H1 (cell line): ENCODE measurements at regions not wholly inside any gene's neighbourhood (a gene's known extent, or its start where the extent isn't known, plus 50 kb on each side); places are given as distances from the start of the nearest gene placed in this dataset.
"Not testable (repeated sequence)": the region's sequence is repeated elsewhere in the genome, so short reads cannot be mapped to it uniquely, and the experiment has no call there.

Source experiments
- GABPA ChIP-seq: IDR thresholded peaks from 2 replicates; pipeline ENCODE4 v1.6.1; 2011; ENCODE audit warnings: mild to moderate bottlenecking, low read length, moderate library complexity, borderline replicate concordance; ENCODE audit not compliant: insufficient read depth
- KDM5A ChIP-seq: fragments of 200-600 bp; IDR thresholded peaks from 2 replicates; pipeline ENCODE4 v1.7.1; 2012; ENCODE audit warnings: mild to moderate bottlenecking, low read length, inconsistent platforms, mixed read lengths
- MAX ChIP-seq: IDR thresholded peaks from 2 replicates; pipeline ENCODE4 v1.6.1; 2012; ENCODE audit warnings: inconsistent platforms
- PHF8 ChIP-seq: fragments of 200-600 bp; sonication (generic); conservative IDR thresholded peaks from 2 replicates; pipeline ENCODE4 v1.7.1; 2012; ENCODE audit warnings: low read depth, mild to moderate bottlenecking, inconsistent platforms, low read length, moderate library complexity
- POLR2A ChIP-seq, 2 experiments: IDR thresholded peaks; 1 replicate in 1 of 2; 2 replicates in 1 of 2; pipeline ENCODE4 v1.6.1; 2011; ENCODE audit warnings: low read depth in 2 of 2, low read length in 2 of 2, mild to moderate bottlenecking in 2 of 2; ENCODE audit errors: control extremely low read depth in 1 of 2
- POLR2AphosphoS5 ChIP-seq: IDR thresholded peaks from 2 replicates; pipeline ENCODE4 v1.6.1; 2011; ENCODE audit warnings: low read depth, low read length
- SIN3A ChIP-seq, 2 experiments: IDR thresholded peaks in 1 of 2; conservative IDR thresholded peaks in 1 of 2; 2 replicates each; pipeline ENCODE4 v1.6.1; 2011 to 2012; ENCODE audit warnings: low read length in 2 of 2, improper control_type of control experiment in 1 of 2, low read depth in 1 of 2, mild to moderate bottlenecking in 1 of 2
- SIX5 ChIP-seq: IDR thresholded peaks from 2 replicates; pipeline ENCODE4 v1.6.1; 2011; ENCODE audit warnings: mild to moderate bottlenecking, low read depth, low read length
- SP1 ChIP-seq: IDR thresholded peaks from 2 replicates; pipeline ENCODE4 v1.6.1; 2011; ENCODE audit warnings: low read depth, low read length
- SUZ12 ChIP-seq: fragments of 200-600 bp; sonication (generic); IDR thresholded peaks from 2 replicates; pipeline ENCODE4 v1.6.1; 2012; ENCODE audit warnings: mild to moderate bottlenecking, inconsistent platforms, low read length, moderate library complexity, mixed read lengths
- ZNF274 ChIP-seq: IDR thresholded peaks from 2 replicates; pipeline ENCODE4 v1.7.0; 2012; ENCODE audit warnings: low read length, borderline replicate concordance; ENCODE audit errors: extremely low read depth
- TF ChIP-seq, protein P1 (sequence below), 3 experiments: IDR thresholded peaks; 1 replicate in 2 of 3; 2 replicates in 1 of 3; pipeline versions ENCODE4 v1.5.1 to v1.6.1; 2011; ENCODE audit warnings: low read length in 3 of 3, mild to moderate bottlenecking in 3 of 3, inconsistent platforms in 2 of 3, low read depth in 1 of 3, moderate library complexity in 1 of 3; ENCODE audit not compliant: insufficient read depth in 1 of 3; ENCODE audit errors: control extremely low read depth in 1 of 3

DNA sequence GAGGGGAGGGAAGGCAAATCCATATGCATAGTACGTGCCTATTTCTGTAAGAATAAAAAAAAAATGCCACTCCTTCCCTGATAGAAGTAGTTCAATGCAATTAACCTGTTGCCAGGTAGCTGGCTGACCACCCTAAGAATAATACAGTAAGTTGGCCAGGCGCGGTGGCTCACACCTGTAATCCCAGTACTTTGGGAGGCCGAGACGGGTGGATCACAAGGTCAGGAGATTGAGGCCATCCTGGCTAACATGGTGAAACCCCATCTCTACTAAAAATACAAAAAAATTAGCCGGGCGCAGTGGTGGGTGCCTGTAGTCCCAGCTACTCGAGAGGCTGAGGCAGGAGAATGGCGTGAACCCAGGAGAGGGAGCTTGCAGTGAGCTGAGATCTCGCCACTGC lies 510.3 kb downstream of the PRDM9 start:
- not testable (repeated sequence) for TF ChIP-seq SP1; PHF8; MAX; POLR2AphosphoS5; SUZ12; POLR2A (IDR thresholded peaks at IDR 0.05; ENCODE audit: control extremely low read depth in 1 of 2, low read depth in 2 of 2, low read length in 2 of 2); KDM5A; GABPA; SIN3A (conservative IDR thresholded peaks at IDR 0.05 in 1 of 2, IDR thresholded peaks at IDR 0.05 in 1 of 2; ENCODE audit: low read depth in 1 of 2, low read length in 2 of 2); SIX5; ZNF274
- TF ChIP-seq, protein P1, sequence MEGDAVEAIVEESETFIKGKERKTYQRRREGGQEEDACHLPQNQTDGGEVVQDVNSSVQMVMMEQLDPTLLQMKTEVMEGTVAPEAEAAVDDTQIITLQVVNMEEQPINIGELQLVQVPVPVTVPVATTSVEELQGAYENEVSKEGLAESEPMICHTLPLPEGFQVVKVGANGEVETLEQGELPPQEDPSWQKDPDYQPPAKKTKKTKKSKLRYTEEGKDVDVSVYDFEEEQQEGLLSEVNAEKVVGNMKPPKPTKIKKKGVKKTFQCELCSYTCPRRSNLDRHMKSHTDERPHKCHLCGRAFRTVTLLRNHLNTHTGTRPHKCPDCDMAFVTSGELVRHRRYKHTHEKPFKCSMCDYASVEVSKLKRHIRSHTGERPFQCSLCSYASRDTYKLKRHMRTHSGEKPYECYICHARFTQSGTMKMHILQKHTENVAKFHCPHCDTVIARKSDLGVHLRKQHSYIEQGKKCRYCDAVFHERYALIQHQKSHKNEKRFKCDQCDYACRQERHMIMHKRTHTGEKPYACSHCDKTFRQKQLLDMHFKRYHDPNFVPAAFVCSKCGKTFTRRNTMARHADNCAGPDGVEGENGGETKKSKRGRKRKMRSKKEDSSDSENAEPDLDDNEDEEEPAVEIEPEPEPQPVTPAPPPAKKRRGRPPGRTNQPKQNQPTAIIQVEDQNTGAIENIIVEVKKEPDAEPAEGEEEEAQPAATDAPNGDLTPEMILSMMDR (IDR thresholded peaks at IDR 0.05; ENCODE audit: control extremely low read depth in 1 of 3, insufficient read depth in 1 of 3, low read depth in 1 of 3, low read length in 3 of 3), result not testable (repeated sequence)
